Astrocyte (in vitro differentiated cells and primary cell): ENCODE measurements at regions not wholly inside any gene's neighbourhood (a gene's known extent, or its start where the extent isn't known, plus 50 kb on each side); places are given as distances from the start of the nearest gene placed in this dataset.

ENCODE experiments used
- DNase-seq: peaks from one replicate; pipeline ENCODE4 v3.0.0-alpha.2; 2010; ENCODE audit warnings: low read depth
- FAIRE-seq: peaks from 2 replicates; lab custom pipeline; 2011; peaks lifted over from hg19 to GRCh38; lab: Jason Lieb, UNC
- H2AFZ ChIP-seq: 2 replicates; pipeline ENCODE4 v1.6.0; 2012; ENCODE audit warnings: low read depth, low read length, inconsistent platforms
- H3K27ac ChIP-seq: 2 replicates; pipeline ENCODE4 v1.5.1; 2011; ENCODE audit warnings: low read depth, low read length, inconsistent platforms
- H3K27me3 ChIP-seq: 2 replicates; pipeline ENCODE4 v1.6.0; 2011; ENCODE audit warnings: low read length, inconsistent platforms; ENCODE audit not compliant: insufficient read depth
- H3K36me3 ChIP-seq: 2 replicates; pipeline ENCODE4 v1.5.1; 2011; ENCODE audit warnings: low read length, inconsistent platforms; ENCODE audit not compliant: insufficient read depth
- H3K4me1 ChIP-seq: 2 replicates; pipeline ENCODE4 v1.5.1; 2011; ENCODE audit warnings: low read length, inconsistent platforms; ENCODE audit not compliant: insufficient read depth
- H3K4me2 ChIP-seq: 2 replicates; pipeline ENCODE4 v1.6.0; 2012; ENCODE audit warnings: low read length, inconsistent platforms
- H3K4me3 ChIP-seq: 2 replicates; pipeline ENCODE4 v1.5.1; 2011; ENCODE audit warnings: low read depth, mild to moderate bottlenecking, low read length, inconsistent platforms; ENCODE audit not compliant: insufficient read depth
- H3K79me2 ChIP-seq: 2 replicates; pipeline ENCODE4 v1.6.0; 2012; ENCODE audit warnings: mild to moderate bottlenecking, low read length, inconsistent platforms; ENCODE audit not compliant: insufficient read depth
- H3K9ac ChIP-seq: 2 replicates; pipeline ENCODE4 v1.6.0; 2012; ENCODE audit warnings: mild to moderate bottlenecking, low read length, inconsistent platforms
- H3K9me3 ChIP-seq: 2 replicates; pipeline ENCODE4 v1.5.1; 2012; ENCODE audit warnings: low read depth, mild to moderate bottlenecking, low read length, inconsistent platforms; ENCODE audit not compliant: insufficient read depth
- H4K20me1 ChIP-seq: 2 replicates; pipeline ENCODE4 v1.6.0; 2012; ENCODE audit warnings: low read length, inconsistent platforms; ENCODE audit not compliant: insufficient read depth
- H3K27ac Mint-ChIP-seq: one replicate; pipeline ENCODE4 v1.8.0; 2021; ENCODE audit warnings: mild to moderate bottlenecking, mixed read lengths; ENCODE audit not compliant: unreplicated experiment
- H3K27me3 Mint-ChIP-seq: one replicate; pipeline ENCODE4 v1.8.0; 2021; ENCODE audit warnings: low read depth, mixed read lengths; ENCODE audit not compliant: unreplicated experiment
- H3K36me3 Mint-ChIP-seq: one replicate; pipeline ENCODE4 v1.8.0; 2021; ENCODE audit warnings: low read depth, mixed read lengths; ENCODE audit not compliant: unreplicated experiment
- H3K4me1 Mint-ChIP-seq: one replicate; pipeline ENCODE4 v1.8.0; 2021; ENCODE audit warnings: low read depth, mixed read lengths; ENCODE audit not compliant: unreplicated experiment
- H3K4me3 Mint-ChIP-seq: one replicate; pipeline ENCODE4 v1.8.0; 2021; ENCODE audit warnings: mild to moderate bottlenecking, moderate library complexity, mixed read lengths; ENCODE audit not compliant: unreplicated experiment
- H3K9me3 Mint-ChIP-seq: one replicate; pipeline ENCODE4 v1.8.0; 2021; ENCODE audit warnings: mild to moderate bottlenecking, mixed read lengths; ENCODE audit not compliant: unreplicated experiment
- CTCF ChIP-seq: IDR thresholded peaks from 2 replicates; pipeline ENCODE4 v1.5.1; 2011; ENCODE audit warnings: low read depth, mild to moderate bottlenecking, inconsistent platforms, low read length, moderate library complexity; ENCODE audit not compliant: insufficient read depth
- EZH2 ChIP-seq: IDR thresholded peaks from 2 replicates; pipeline ENCODE4 v1.6.1; 2012; ENCODE audit warnings: mild to moderate bottlenecking, low read length, inconsistent platforms; ENCODE audit not compliant: insufficient read depth

- Histone ChIP-seq H3K79me2 (no peaks in the 10 kb centered on the region), H3K36me3 (no peaks in the 10 kb centered on the region), H3K4me2 (no peak overlapping the region), H3K9ac (no peak overlapping the region), H3K4me1 (no peaks in the 10 kb centered on the region), H3K9me3 (no peaks in the 10 kb centered on the region), H2AFZ (no peak overlapping the region), H3K27ac (no peak overlapping the region), H3K27me3 (no peaks in the 10 kb centered on the region), H3K4me3 (no peak overlapping the region), H4K20me1 (no peaks in the 10 kb centered on the region)
- H3K27ac Mint-ChIP-seq, result no peak overlapping the region
- H3K4me3 Mint-ChIP-seq, result no peak overlapping the region
- H3K9me3 Mint-ChIP-seq, result peaks cover 6% of the 10 kb centered on the region
- no peak for TF ChIP-seq CTCF
- H3K36me3 Mint-ChIP-seq, result no peaks in the 10 kb centered on the region
- DNase-seq (no peak), FAIRE-seq (no peak)
- H3K4me1 Mint-ChIP-seq, result no peaks in the 10 kb centered on the region
- no peaks in the 10 kb centered on the region for H3K27me3 Mint-ChIP-seq
Measured at GRCh38 chr3:36259580-36259979, 120.7 kb upstream of the STAC start.

- no peak for DNase-seq
- Mint-ChIP-seq H3K9me3 (no peaks in the 10 kb centered on the region), H3K4me1 (no peaks in the 10 kb centered on the region), H3K27ac (no peak overlapping the region), H3K4me3 (no peak overlapping the region), H3K36me3 (no peaks in the 10 kb centered on the region), H3K27me3 (peaks cover 8% of the 10 kb centered on the region)
- no peak overlapping the region for H3K9ac ChIP-seq
- FAIRE-seq, result no peak
- no peaks in the 10 kb centered on the region for H3K27me3 ChIP-seq
- no peaks in the 10 kb centered on the region for H4K20me1 ChIP-seq
- TF ChIP-seq CTCF (no peak), EZH2 (no peak)
- no peak overlapping the region for H3K27ac ChIP-seq
- no peaks in the 10 kb centered on the region for H3K9me3 ChIP-seq
- no peak overlapping the region for H3K4me2 ChIP-seq
- no peak overlapping the region for H3K4me3 ChIP-seq
- H2AFZ ChIP-seq, result no peak overlapping the region
- H3K4me1 ChIP-seq, result no peaks in the 10 kb centered on the region
- no peaks in the 10 kb centered on the region for H3K79me2 ChIP-seq
- H3K36me3 ChIP-seq, result no peaks in the 10 kb centered on the region
Measured at GRCh38 chr3:36269274-36269673, 111.0 kb upstream of the STAC start.

- H3K4me3 ChIP-seq, result no peak overlapping the region
- no peak overlapping the region for H3K9ac ChIP-seq
- H3K4me3 Mint-ChIP-seq, result no peak overlapping the region
- H3K27ac Mint-ChIP-seq, result no peak overlapping the region
- no peak overlapping the region for H2AFZ ChIP-seq
- no peaks in the 10 kb centered on the region for H3K36me3 ChIP-seq
- H3K27ac ChIP-seq, result no peak overlapping the region
- no peaks in the 10 kb centered on the region for H3K4me1 Mint-ChIP-seq
- H3K27me3 Mint-ChIP-seq, result no peaks in the 10 kb centered on the region
- DNase-seq (no peak), FAIRE-seq (no peak)
- H3K27me3 ChIP-seq, result no peaks in the 10 kb centered on the region
- no peaks in the 10 kb centered on the region for H3K36me3 Mint-ChIP-seq
- H3K79me2 ChIP-seq, result no peaks in the 10 kb centered on the region
- no peaks in the 10 kb centered on the region for H3K9me3 Mint-ChIP-seq
- no peak overlapping the region for H3K4me2 ChIP-seq
- no peaks in the 10 kb centered on the region for H3K9me3 ChIP-seq
- TF ChIP-seq CTCF (no peak), EZH2 (no peak)
- H3K4me1 ChIP-seq, result no peaks in the 10 kb centered on the region
- no peaks in the 10 kb centered on the region for H4K20me1 ChIP-seq
Measured at GRCh38 chr3:36282766-36283165, 97.5 kb upstream of the STAC start.
